GM12878 (cell line): ENCODE measurements at regions not wholly inside any gene's neighbourhood (a gene's known extent, or its start where the extent isn't known, plus 50 kb on each side); places are given as distances from the start of the nearest gene placed in this dataset.

Experiments
- ATAC-seq: fragments of 200-7000 bp; cut with Tn5 transposase; 3 replicates; pipeline ENCODE4 v1.9.1; 2020; ENCODE audit warnings: mild to moderate bottlenecking, moderate library complexity
- BruUV-seq: library from RNA; stranded (reverse); fragments of 400-500 nt; replicated peaks from 2 replicates; lab custom pipeline; 2021; lab: Mats Ljungman, UMichigan
- CTCF ChIA-PET: fragments of 300-600 bp; sonication (Branson Sonifier 250); formaldehyde crosslinking; extraction: SDS; loops from one replicate; lab custom pipeline; 2021; ENCODE audit warnings: inconsistent platforms; lab: Yijun Ruan, JAX
- POLR2A ChIA-PET: fragments of 350-600 bp; formaldehyde crosslinking; extraction: SDS; loops from one replicate; lab custom pipeline; 2021; ENCODE audit warnings: inconsistent platforms; lab: Charles Lee
- RAD21 ChIA-PET: fragments of 300-600 bp; sonication (Branson Sonifier 250); formaldehyde crosslinking; loops from one replicate; lab custom pipeline; 2023; ENCODE audit warnings: antibody characterized with exemption; ENCODE audit not compliant: unreplicated experiment; lab: Charles Lee
- SMC1A ChIA-PET: fragments of 300-600 bp; sonication (Branson Sonifier 250); formaldehyde crosslinking; loops from one replicate; lab custom pipeline; 2023; ENCODE audit not compliant: unreplicated experiment, uncharacterized antibody; lab: Charles Lee
- DNase-seq: peaks from one replicate; pipeline ENCODE4 v3.0.0-alpha.2; 2011; ENCODE audit warnings: low read depth, low spot score
- FAIRE-seq: peaks from 3 replicates; lab custom pipeline; 2011; peaks lifted over from hg19 to GRCh38; lab: Jason Lieb, UNC
- H2AFZ ChIP-seq: 2 replicates; pipeline ENCODE4 v1.6.0; 2011; ENCODE audit warnings: low read depth, low read length, control low read depth; ENCODE audit not compliant: control insufficient read depth
- H3K27ac ChIP-seq: 2 replicates; pipeline ENCODE4 v1.5.1; 2011; ENCODE audit warnings: control low read depth; ENCODE audit not compliant: control insufficient read depth, insufficient read depth
- H3K27me3 ChIP-seq, 2 experiments: replicated peaks in 1 of 2; 2 replicates each; pipeline versions ENCODE4 v1.6.0 to v1.6.1; 2011; ENCODE audit warnings: low read length in 1 of 2; ENCODE audit not compliant: control insufficient read depth in 2 of 2, insufficient read depth in 2 of 2
- H3K36me3 ChIP-seq, 2 experiments: 2 replicates each; pipeline ENCODE4 v1.5.1; 2011; ENCODE audit warnings: low read length in 1 of 2; ENCODE audit not compliant: control insufficient read depth in 2 of 2, insufficient read depth in 2 of 2
- H3K4me1 ChIP-seq: 2 replicates; pipeline ENCODE4 v1.6.1; 2011; ENCODE audit warnings: mild to moderate bottlenecking, low read length, moderate library complexity, mixed read lengths; ENCODE audit not compliant: control insufficient read depth, insufficient read depth
- H3K4me2 ChIP-seq: 2 replicates; pipeline ENCODE4 v1.6.0; 2011; ENCODE audit warnings: control low read depth; ENCODE audit not compliant: control insufficient read depth, insufficient read depth
- H3K4me3 ChIP-seq: fragments of 200-600 bp; sonication (generic); 2 replicates; pipeline ENCODE4 v1.5.1; 2016
- H3K79me2 ChIP-seq: 2 replicates; pipeline ENCODE4 v1.6.0; 2011; ENCODE audit warnings: low read length; ENCODE audit not compliant: control insufficient read depth, insufficient read depth
- H3K9ac ChIP-seq: 2 replicates; pipeline ENCODE4 v1.8.0; 2011; ENCODE audit warnings: low read length, control low read depth, mixed read lengths; ENCODE audit not compliant: control insufficient read depth, insufficient read depth
- H3K9me3 ChIP-seq: replicated peaks from 3 replicates; pipeline ENCODE4 v1.5.1; 2011; ENCODE audit warnings: mild to moderate bottlenecking, low read length; ENCODE audit not compliant: control insufficient read depth, insufficient read depth
- H4K20me1 ChIP-seq: 2 replicates; pipeline ENCODE4 v1.6.0; 2011; ENCODE audit not compliant: control insufficient read depth, insufficient read depth
- CHD1 ChIP-seq: IDR thresholded peaks from 2 replicates; pipeline ENCODE4 v1.6.1; 2012; ENCODE audit warnings: low read depth, low read length, improper control_type of control experiment
- NRF1 ChIP-seq: conservative IDR thresholded peaks from 2 replicates; pipeline ENCODE4 v1.6.1; 2011; ENCODE audit warnings: mild to moderate bottlenecking, low read depth, low read length, improper control_type of control experiment
- POLR2AphosphoS5 ChIP-seq: IDR thresholded peaks from 2 replicates; pipeline ENCODE4 v1.6.1; 2011; ENCODE audit warnings: mild to moderate bottlenecking, low read length, inconsistent platforms
- RUNX3 ChIP-seq: IDR thresholded peaks from 2 replicates; pipeline ENCODE4 v1.6.1; 2012; ENCODE audit warnings: low read length, inconsistent platforms
- SIN3A ChIP-seq: IDR thresholded peaks from 2 replicates; pipeline ENCODE4 v1.6.1; 2012; ENCODE audit warnings: low read depth, low read length, improper control_type of control experiment
- SMC3 ChIP-seq: IDR thresholded peaks from 2 replicates; pipeline ENCODE4 v1.6.1; 2011; ENCODE audit warnings: low read length, improper control_type of control experiment, borderline replicate concordance
- TARDBP ChIP-seq: IDR thresholded peaks from 2 replicates; pipeline ENCODE4 v1.6.1; 2016; ENCODE audit warnings: borderline replicate concordance
- ZBED1 ChIP-seq: IDR thresholded peaks from 2 replicates; pipeline ENCODE4 v1.6.1; 2016; ENCODE audit warnings: borderline replicate concordance
- WGBS: methylation state at CpG from one replicate; pipeline ENCODE4 v1.1.6; 2016; ENCODE audit warnings: low lambda C conversion rate; ENCODE audit not compliant: insufficient replicate concordance, insufficient coverage; ENCODE audit errors: missing lambda C conversion rate; 5-methylcytosine and 5-hydroxymethylcytosine counted together
- in situ Hi-C: fragments of 300-500 bp; cut with MboI; formaldehyde crosslinking; loops from 9 replicates; pipeline ENCODE4 v1.14.3; 2018; ENCODE audit warnings: mixed read lengths
- intact Hi-C: fragments of 100-400 bp; cut with micrococcal nuclease; formaldehyde crosslinking; loops from one replicate; pipeline ENCODE4 v1.14.2; 2022; ENCODE audit not compliant: unreplicated experiment
- TF ChIP-seq, protein P1 (sequence below): fragments of 450-650 bp; formaldehyde crosslinking; IDR thresholded peaks from 2 replicates; pipeline ENCODE4 v1.4.0; 2022; ENCODE audit warnings: mild to moderate bottlenecking, moderate library complexity
- TF ChIP-seq, protein P2 (sequence below): IDR thresholded peaks from 2 replicates; pipeline ENCODE4 v1.6.1; 2012; ENCODE audit warnings: low read depth, low read length, improper control_type of control experiment
- TF ChIP-seq, protein P3 (sequence below): fragments of 450-650 bp; IDR thresholded peaks from 2 replicates; pipeline ENCODE4 v1.6.1; 2018; ENCODE audit warnings: mild to moderate bottlenecking, low read depth, moderate library complexity; ENCODE audit not compliant: partially characterized antibody
- TF ChIP-seq, protein P4 (sequence below): IDR thresholded peaks from 2 replicates; pipeline ENCODE4 v1.6.1; 2011; ENCODE audit warnings: mild to moderate bottlenecking, low read depth, low read length, moderate library complexity; ENCODE audit not compliant: insufficient replicate concordance
- TF ChIP-seq, protein P5 (sequence below): fragments of 450-650 bp; IDR thresholded peaks from 2 replicates; pipeline ENCODE4 v1.6.1; 2018; ENCODE audit warnings: borderline replicate concordance, mild to moderate bottlenecking; ENCODE audit not compliant: partially characterized antibody

DNA sequence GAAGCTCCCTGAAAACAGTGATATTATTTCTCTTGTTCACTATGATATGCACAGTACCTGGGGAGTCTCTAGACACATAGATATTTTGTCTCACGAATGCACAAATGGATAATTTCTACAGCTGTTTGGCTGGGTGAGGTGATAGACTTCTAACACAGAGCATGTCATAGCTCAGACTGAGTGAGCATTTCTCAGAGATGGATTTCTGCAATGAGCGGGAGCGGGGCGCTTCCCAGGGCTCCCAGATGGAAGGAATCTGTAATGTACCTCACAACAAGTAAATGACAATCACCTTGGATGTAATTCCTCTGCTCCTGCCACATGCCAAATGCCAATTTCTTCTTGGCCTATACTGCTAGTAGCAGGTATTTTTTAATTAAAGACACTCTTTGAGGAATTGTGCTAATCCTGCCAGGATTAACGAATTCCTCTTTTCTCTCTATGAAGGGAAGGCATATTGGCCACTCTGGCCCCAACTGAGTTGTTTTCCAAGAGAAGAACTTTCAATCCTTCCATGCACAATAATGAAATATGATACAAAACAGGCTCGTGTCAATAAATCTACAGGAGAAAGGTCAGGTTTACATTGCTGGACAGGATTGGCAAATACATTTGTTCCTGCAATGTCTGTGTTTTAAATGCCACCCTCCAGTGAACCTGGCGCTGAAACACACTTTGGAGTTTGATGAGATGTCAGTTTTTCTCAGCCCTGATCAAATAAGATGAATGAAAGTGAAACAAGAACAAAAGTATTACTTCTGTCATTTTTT lies 185.3 kb downstream of the CBLN1 start:
- no peak overlapping the region for H3K4me3 ChIP-seq
- no peak for FAIRE-seq
- ChIA-PET RAD21 (no interaction called here), POLR2A (no interaction called here), CTCF (no interaction called here), SMC1A (interaction anchor here (1.2 kb wide), 1 partner anchor 10 kb away, joined by 3 read pairs; no protein-coding TSS in a partner anchor)
- H3K4me1 ChIP-seq: no peaks in the 10 kb centered on the region
- no peaks in the 10 kb centered on the region; a peak in 1 of 4 replicates for H3K27me3 ChIP-seq
- no peaks in the 10 kb centered on the region for H3K79me2 ChIP-seq
- H4K20me1 ChIP-seq: no peaks in the 10 kb centered on the region
- 8% methylated on average over 7 of the region's 7 CpGs for WGBS
- no peak for DNase-seq
- no peak overlapping the region for H2AFZ ChIP-seq
- H3K36me3 ChIP-seq: no peaks in the 10 kb centered on the region
- intact Hi-C loops (no loop called here), in situ Hi-C loops (no loop called here)
- BruUV-seq: no TSS peak
- H3K9me3 ChIP-seq: no peaks in the 10 kb centered on the region
- ATAC-seq: no peak
- H3K9ac ChIP-seq: no peak overlapping the region
- no peak overlapping the region for H3K27ac ChIP-seq
- H3K4me2 ChIP-seq: no peak overlapping the region
- TF ChIP-seq, protein P1, sequence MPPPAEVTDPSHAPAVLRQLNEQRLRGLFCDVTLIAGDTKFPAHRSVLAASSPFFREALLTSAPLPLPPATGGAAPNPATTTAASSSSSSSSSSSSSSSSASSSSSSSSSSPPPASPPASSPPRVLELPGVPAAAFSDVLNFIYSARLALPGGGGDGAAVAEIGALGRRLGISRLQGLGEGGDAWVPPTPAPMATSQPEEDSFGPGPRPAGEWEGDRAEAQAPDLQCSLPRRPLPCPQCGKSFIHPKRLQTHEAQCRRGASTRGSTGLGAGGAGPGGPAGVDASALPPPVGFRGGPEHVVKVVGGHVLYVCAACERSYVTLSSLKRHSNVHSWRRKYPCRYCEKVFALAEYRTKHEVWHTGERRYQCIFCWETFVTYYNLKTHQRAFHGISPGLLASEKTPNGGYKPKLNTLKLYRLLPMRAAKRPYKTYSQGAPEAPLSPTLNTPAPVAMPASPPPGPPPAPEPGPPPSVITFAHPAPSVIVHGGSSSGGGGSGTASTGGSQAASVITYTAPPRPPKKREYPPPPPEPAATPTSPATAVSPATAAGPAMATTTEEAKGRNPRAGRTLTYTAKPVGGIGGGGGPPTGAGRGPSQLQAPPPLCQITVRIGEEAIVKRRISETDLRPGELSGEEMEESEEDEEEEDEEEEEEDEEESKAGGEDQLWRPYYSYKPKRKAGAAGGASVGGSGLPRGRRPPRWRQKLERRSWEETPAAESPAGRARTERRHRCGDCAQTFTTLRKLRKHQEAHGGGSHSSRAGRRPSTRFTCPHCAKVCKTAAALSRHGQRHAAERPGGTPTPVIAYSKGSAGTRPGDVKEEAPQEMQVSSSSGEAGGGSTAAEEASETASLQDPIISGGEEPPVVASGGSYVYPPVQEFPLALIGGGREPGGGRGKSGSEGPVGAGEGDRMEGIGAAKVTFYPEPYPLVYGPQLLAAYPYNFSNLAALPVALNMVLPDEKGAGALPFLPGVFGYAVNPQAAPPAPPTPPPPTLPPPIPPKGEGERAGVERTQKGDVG (CRISPR knock-in tag): no peak
- TF ChIP-seq, protein P2, sequence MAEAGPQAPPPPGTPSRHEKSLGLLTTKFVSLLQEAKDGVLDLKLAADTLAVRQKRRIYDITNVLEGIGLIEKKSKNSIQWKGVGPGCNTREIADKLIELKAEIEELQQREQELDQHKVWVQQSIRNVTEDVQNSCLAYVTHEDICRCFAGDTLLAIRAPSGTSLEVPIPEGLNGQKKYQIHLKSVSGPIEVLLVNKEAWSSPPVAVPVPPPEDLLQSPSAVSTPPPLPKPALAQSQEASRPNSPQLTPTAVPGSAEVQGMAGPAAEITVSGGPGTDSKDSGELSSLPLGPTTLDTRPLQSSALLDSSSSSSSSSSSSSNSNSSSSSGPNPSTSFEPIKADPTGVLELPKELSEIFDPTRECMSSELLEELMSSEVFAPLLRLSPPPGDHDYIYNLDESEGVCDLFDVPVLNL: no peak
- TF ChIP-seq SIN3A (no peak), ZBED1 (no peak), CHD1 (no peak), SMC3 (no peak), RUNX3 (no peak), POLR2AphosphoS5 (no peak), NRF1 (no peak), TARDBP (no peak)
- TF ChIP-seq, protein P3, sequence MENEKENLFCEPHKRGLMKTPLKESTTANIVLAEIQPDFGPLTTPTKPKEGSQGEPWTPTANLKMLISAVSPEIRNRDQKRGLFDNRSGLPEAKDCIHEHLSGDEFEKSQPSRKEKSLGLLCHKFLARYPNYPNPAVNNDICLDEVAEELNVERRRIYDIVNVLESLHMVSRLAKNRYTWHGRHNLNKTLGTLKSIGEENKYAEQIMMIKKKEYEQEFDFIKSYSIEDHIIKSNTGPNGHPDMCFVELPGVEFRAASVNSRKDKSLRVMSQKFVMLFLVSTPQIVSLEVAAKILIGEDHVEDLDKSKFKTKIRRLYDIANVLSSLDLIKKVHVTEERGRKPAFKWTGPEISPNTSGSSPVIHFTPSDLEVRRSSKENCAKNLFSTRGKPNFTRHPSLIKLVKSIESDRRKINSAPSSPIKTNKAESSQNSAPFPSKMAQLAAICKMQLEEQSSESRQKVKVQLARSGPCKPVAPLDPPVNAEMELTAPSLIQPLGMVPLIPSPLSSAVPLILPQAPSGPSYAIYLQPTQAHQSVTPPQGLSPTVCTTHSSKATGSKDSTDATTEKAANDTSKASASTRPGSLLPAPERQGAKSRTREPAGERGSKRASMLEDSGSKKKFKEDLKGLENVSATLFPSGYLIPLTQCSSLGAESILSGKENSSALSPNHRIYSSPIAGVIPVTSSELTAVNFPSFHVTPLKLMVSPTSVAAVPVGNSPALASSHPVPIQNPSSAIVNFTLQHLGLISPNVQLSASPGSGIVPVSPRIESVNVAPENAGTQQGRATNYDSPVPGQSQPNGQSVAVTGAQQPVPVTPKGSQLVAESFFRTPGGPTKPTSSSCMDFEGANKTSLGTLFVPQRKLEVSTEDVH: no peak
- TF ChIP-seq, protein P4, sequence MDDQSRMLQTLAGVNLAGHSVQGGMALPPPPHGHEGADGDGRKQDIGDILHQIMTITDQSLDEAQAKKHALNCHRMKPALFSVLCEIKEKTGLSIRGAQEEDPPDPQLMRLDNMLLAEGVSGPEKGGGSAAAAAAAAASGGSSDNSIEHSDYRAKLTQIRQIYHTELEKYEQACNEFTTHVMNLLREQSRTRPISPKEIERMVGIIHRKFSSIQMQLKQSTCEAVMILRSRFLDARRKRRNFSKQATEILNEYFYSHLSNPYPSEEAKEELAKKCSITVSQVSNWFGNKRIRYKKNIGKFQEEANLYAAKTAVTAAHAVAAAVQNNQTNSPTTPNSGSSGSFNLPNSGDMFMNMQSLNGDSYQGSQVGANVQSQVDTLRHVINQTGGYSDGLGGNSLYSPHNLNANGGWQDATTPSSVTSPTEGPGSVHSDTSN: no peak
- TF ChIP-seq, protein P5, sequence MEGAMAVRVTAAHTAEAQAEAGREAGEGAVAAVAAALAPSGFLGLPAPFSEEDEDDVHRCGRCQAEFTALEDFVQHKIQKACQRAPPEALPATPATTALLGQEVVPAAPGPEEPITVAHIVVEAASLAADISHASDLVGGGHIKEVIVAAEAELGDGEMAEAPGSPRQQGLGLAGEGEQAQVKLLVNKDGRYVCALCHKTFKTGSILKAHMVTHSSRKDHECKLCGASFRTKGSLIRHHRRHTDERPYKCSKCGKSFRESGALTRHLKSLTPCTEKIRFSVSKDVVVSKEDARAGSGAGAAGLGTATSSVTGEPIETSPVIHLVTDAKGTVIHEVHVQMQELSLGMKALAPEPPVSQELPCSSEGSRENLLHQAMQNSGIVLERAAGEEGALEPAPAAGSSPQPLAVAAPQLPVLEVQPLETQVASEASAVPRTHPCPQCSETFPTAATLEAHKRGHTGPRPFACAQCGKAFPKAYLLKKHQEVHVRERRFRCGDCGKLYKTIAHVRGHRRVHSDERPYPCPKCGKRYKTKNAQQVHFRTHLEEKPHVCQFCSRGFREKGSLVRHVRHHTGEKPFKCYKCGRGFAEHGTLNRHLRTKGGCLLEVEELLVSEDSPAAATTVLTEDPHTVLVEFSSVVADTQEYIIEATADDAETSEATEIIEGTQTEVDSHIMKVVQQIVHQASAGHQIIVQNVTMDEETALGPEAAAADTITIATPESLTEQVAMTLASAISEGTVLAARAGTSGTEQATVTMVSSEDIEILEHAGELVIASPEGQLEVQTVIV: no peak
